Ishikawa (cell line): ENCODE measurements at regions not wholly inside any gene's neighbourhood (a gene's known extent, or its start where the extent isn't known, plus 50 kb on each side); places are given as distances from the start of the nearest gene placed in this dataset.
A peak's percentile ranks its signal among the peaks of the same experiment; 100 is the strongest.

Source experiments
- CEBPB ChIP-seq: IDR thresholded peaks from 2 replicates; pipeline ENCODE4 v1.6.1; 2012
- CREB1 ChIP-seq: IDR thresholded peaks from 2 replicates; pipeline ENCODE4 v1.6.1; 2012; ENCODE audit warnings: low read depth
- EGR1 ChIP-seq: IDR thresholded peaks from 2 replicates; pipeline ENCODE4 v1.6.1; 2012
- EP300 ChIP-seq: IDR thresholded peaks from 2 replicates; pipeline ENCODE4 v1.6.1; 2012; ENCODE audit warnings: borderline replicate concordance
- FOXM1 ChIP-seq: IDR thresholded peaks from 2 replicates; pipeline ENCODE4 v1.6.1; 2012; ENCODE audit warnings: low read depth, borderline replicate concordance
- NFIC ChIP-seq: IDR thresholded peaks from 2 replicates; pipeline ENCODE4 v1.6.1; 2012
- RAD21 ChIP-seq: IDR thresholded peaks from 2 replicates; pipeline ENCODE4 v1.6.1; 2012; ENCODE audit warnings: low read depth
- TAF1 ChIP-seq: IDR thresholded peaks from 2 replicates; pipeline ENCODE4 v1.6.1; 2012; ENCODE audit warnings: low read depth, mild to moderate bottlenecking
- TCF12 ChIP-seq: IDR thresholded peaks from 2 replicates; pipeline ENCODE4 v1.6.1; 2012; ENCODE audit warnings: low read depth
- TEAD4 ChIP-seq: IDR thresholded peaks from 2 replicates; pipeline ENCODE4 v1.6.1; 2012
- YY1 ChIP-seq: IDR thresholded peaks from 2 replicates; pipeline ENCODE4 v1.6.1; 2012; ENCODE audit warnings: low read depth
- ZBTB7A ChIP-seq: IDR thresholded peaks from 2 replicates; pipeline ENCODE4 v1.6.1; 2012; ENCODE audit warnings: low read depth
- TF ChIP-seq, protein P1 (sequence below): IDR thresholded peaks from 2 replicates; pipeline ENCODE4 v1.6.1; 2012
- TF ChIP-seq, protein P2 (sequence below): IDR thresholded peaks from 2 replicates; pipeline ENCODE4 v1.6.1; 2012
- TF ChIP-seq, protein P3 (sequence below): IDR thresholded peaks from 2 replicates; pipeline ENCODE4 v1.6.1; 2012; ENCODE audit warnings: low read depth, mild to moderate bottlenecking

DNA sequence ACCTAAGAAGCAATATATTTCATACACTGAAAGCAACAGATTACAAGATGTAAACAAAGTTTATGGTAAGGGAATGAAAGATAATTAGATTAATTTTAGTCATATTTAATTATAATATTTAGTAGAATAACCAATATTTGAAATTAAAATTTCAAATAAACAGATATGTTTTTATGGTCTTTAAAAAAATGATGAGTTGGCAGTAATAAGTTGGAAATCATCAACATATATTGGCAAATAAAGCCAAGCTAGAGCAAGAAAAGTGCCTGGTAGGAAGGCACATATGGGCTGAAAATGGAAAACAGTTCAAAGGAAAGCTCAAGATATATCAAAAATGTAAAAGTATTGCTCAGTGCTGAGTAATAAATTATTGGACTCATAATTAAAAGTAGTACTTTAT lies 1274.0 kb downstream of the AMY1C start:
- TF ChIP-seq, protein P1, sequence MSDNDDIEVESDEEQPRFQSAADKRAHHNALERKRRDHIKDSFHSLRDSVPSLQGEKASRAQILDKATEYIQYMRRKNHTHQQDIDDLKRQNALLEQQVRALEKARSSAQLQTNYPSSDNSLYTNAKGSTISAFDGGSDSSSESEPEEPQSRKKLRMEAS, result no peak
- no peak for TF ChIP-seq NFIC

DNA sequence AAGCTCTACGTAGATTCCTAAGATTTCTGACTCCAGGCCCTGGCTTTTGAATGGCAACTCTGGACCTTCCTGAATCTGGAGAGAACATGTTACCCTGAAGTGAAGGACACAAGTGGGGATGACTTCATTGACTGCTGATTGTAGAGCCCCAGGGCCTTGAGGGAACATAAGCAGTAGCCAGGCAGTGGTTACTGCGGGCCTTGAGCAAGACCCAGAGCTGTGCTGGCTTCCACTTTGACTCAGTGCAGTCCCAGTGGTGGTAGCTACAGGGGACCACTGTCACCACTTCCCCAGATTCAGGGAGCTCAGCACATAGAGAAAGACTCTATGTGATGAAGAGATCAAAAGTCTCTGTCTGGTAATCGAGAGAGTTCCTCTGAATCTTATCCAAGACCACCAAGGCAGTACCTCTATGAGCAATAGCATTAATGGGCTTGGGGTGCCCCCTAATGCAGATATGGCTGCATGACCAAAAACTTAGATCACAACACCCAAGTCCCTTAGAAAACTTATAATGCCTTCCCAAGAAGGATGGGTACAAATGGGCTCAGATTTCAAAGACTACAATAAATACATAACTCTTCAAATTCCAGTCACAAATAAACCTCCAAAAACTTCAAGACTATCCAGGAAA lies 1278.3 kb downstream of the AMY1C start:
- no peak for TF ChIP-seq TCF12
- peak; percentile 54 for TF ChIP-seq RAD21

DNA sequence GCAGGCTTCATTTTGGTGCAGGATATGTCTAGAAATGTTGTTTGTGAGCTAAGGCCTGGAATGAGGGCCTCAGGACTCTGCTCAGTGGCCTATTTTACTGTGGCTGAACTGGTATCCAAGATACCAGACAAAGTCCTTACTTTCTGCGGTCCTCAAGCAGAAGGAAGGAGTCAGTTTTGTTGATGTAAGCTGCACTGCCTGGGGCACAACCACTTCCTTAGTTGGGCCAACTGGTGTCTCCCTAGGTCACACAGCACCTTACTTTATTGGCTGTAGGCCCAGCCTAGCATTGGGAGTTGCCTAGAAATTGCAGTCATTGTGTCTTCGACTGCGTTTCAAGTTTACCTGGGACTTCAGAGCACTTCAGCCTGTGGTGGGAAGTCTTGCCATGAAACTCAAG lies 1322.7 kb downstream of the AMY1C start:
- no peak for TF ChIP-seq TAF1
- no peak for TF ChIP-seq ZBTB7A
- TF ChIP-seq, protein P2, sequence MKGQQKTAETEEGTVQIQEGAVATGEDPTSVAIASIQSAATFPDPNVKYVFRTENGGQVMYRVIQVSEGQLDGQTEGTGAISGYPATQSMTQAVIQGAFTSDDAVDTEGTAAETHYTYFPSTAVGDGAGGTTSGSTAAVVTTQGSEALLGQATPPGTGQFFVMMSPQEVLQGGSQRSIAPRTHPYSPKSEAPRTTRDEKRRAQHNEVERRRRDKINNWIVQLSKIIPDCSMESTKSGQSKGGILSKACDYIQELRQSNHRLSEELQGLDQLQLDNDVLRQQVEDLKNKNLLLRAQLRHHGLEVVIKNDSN, result no peak
- TF ChIP-seq NFIC, result no peak
- no peak for TF ChIP-seq CEBPB
- TF ChIP-seq EP300, result no peak
- TF ChIP-seq RAD21, result no peak
- TF ChIP-seq TCF12, result no peak
- TF ChIP-seq YY1, result no peak
- no peak for TF ChIP-seq CREB1
- no peak for TF ChIP-seq TEAD4
- no peak for TF ChIP-seq EGR1
- TF ChIP-seq, protein P1, result no peak
- TF ChIP-seq, protein P3, sequence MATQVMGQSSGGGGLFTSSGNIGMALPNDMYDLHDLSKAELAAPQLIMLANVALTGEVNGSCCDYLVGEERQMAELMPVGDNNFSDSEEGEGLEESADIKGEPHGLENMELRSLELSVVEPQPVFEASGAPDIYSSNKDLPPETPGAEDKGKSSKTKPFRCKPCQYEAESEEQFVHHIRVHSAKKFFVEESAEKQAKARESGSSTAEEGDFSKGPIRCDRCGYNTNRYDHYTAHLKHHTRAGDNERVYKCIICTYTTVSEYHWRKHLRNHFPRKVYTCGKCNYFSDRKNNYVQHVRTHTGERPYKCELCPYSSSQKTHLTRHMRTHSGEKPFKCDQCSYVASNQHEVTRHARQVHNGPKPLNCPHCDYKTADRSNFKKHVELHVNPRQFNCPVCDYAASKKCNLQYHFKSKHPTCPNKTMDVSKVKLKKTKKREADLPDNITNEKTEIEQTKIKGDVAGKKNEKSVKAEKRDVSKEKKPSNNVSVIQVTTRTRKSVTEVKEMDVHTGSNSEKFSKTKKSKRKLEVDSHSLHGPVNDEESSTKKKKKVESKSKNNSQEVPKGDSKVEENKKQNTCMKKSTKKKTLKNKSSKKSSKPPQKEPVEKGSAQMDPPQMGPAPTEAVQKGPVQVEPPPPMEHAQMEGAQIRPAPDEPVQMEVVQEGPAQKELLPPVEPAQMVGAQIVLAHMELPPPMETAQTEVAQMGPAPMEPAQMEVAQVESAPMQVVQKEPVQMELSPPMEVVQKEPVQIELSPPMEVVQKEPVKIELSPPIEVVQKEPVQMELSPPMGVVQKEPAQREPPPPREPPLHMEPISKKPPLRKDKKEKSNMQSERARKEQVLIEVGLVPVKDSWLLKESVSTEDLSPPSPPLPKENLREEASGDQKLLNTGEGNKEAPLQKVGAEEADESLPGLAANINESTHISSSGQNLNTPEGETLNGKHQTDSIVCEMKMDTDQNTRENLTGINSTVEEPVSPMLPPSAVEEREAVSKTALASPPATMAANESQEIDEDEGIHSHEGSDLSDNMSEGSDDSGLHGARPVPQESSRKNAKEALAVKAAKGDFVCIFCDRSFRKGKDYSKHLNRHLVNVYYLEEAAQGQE, result no peak

DNA sequence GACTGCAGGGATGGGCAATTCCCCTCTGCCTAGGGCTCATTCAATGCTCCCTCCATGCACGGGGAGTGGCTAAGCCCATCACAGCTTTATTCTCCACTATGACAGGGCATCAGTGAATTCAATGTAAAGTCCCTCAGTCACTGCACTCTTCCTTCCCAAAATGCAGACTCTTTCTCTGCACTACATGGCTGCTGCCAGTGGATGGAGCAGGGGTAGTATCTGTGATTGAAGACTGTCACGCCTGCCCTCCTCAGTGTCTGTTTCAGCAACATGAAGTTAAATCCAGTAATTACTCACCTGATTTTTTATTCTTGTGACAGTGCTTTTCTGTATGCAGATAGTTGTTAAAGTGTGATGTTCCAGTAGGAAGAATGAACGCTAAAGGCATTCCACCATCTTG lies 1323.2 kb downstream of the AMY1C start:
- no peak for TF ChIP-seq TCF12
- peak; percentile 11; the same call in 1 of the 2 replicates for TF ChIP-seq RAD21

DNA sequence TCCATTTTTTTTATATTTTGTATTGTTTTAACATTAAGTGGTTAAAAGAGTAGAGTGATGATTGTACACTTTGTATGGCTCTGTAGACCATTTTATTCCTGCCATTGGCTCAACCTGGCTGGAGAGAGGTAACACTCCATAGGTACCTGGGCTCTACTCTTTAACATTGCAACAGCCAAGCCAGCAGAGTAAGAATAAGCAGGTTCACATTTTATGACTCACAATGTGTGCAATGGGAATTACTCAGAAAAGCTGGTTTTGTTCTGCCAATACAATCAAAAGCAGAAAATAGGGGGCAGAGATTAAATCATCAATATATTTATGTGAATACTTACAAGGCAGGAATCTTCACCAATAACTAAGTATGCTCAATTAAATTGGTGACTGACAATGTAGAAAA lies 1324.0 kb downstream of the AMY1C start:
- TF ChIP-seq YY1, result no peak
- TF ChIP-seq EGR1, result no peak
- TF ChIP-seq, protein P2, result no peak
- no peak for TF ChIP-seq EP300
- no peak for TF ChIP-seq CREB1
- TF ChIP-seq, protein P1, result no peak
- TF ChIP-seq CEBPB, result no peak
- TF ChIP-seq, protein P3, result no peak
- TF ChIP-seq TAF1, result no peak
- no peak for TF ChIP-seq TEAD4
- no peak for TF ChIP-seq FOXM1
- TF ChIP-seq ZBTB7A, result no peak
- no peak for TF ChIP-seq TCF12
- no peak for TF ChIP-seq NFIC
- TF ChIP-seq RAD21, result no peak

DNA sequence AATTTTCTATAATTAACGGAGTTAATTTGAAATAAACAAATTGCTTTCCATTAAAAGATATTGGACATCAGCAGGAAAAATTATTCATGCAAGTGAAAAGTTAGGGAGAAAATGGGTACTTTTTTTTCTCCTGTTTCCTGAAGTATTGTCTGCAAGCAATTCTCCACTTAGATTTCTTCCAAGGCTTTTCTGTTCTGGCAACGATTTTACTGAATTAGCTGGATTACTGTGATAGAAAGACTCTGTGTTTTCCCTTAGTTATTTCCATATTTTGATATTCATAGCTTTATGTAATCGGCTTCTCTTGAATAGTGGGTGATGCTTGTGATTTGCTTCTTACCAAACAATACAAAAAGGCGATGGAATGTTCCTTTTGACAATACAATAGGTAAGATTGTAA lies 1333.9 kb downstream of the AMY1C start:
- TF ChIP-seq YY1 (no peak), TEAD4 (no peak), CREB1 (no peak), TCF12 (no peak), RAD21 (no peak), FOXM1 (no peak), TAF1 (no peak), NFIC (no peak), EP300 (no peak), EGR1 (no peak), ZBTB7A (no peak), CEBPB (no peak)
- TF ChIP-seq, protein P3, result no peak
- TF ChIP-seq, protein P1, result no peak
- TF ChIP-seq, protein P2, result no peak
